Suprapubic skin (tissue), 4 donors: ENCODE measurements at regions not wholly inside any gene's neighbourhood (a gene's known extent, or its start where the extent isn't known, plus 50 kb on each side); places are given as distances from the start of the nearest gene placed in this dataset.

Source experiments
- DNase-seq, 2 donors: peaks; one replicate each; pipeline ENCODE4 v3.0.0-alpha.2; 2019; ENCODE audit warnings: low spot score in 2 of 2
- H3K27ac ChIP-seq: fragments of 200-600 bp; sonication (generic); one replicate; pipeline ENCODE4 v1.5.1; 2019
- H3K27me3 ChIP-seq: fragments of 200-600 bp; sonication (generic); one replicate; pipeline ENCODE4 v1.5.1; 2019
- H3K36me3 ChIP-seq: fragments of 200-600 bp; sonication (generic); one replicate; pipeline ENCODE4 v1.5.1; 2019
- H3K4me1 ChIP-seq: fragments of 200-600 bp; sonication (generic); one replicate; pipeline ENCODE4 v1.5.1; 2019
- H3K4me3 ChIP-seq: fragments of 200-600 bp; sonication (generic); one replicate; pipeline ENCODE4 v1.5.1; 2019; ENCODE audit warnings: mild to moderate bottlenecking
- H3K9me3 ChIP-seq: fragments of 200-600 bp; sonication (generic); one replicate; pipeline ENCODE4 v1.5.1; 2019
- EP300 ChIP-seq: sonication (generic); formaldehyde crosslinking; IDR thresholded peaks from one replicate; pipeline ENCODE4 v1.6.1; 2017; ENCODE audit warnings: antibody characterized with exemption
- POLR2A ChIP-seq, 2 donors: fragments of 450-650 bp; IDR thresholded peaks; one replicate each; pipeline ENCODE4 v1.6.1; 2017; ENCODE audit warnings: antibody characterized with exemption in 2 of 2, mild to moderate bottlenecking in 2 of 2, moderate library complexity in 2 of 2
- POLR2AphosphoS5 ChIP-seq, 3 donors: sonication (generic); formaldehyde crosslinking; IDR thresholded peaks; one replicate each; pipeline ENCODE4 v1.6.1; 2017; ENCODE audit warnings: antibody characterized with exemption in 3 of 3
- WGBS: methylation state at CpG from one replicate; pipeline ENCODE4 v1.1.5; 2018; 5-methylcytosine and 5-hydroxymethylcytosine counted together
- TF ChIP-seq, protein P1 (sequence below), 2 donors: fragments of 200-600 bp in 1 of 2; fragments of 450-650 bp in 1 of 2; sonication (generic) in 1 of 2; IDR thresholded peaks; one replicate each; pipeline ENCODE4 v1.5.1; 2016 to 2019; ENCODE audit warnings: antibody characterized with exemption in 2 of 2, mild to moderate bottlenecking in 1 of 2, moderate library complexity in 1 of 2

DNA sequence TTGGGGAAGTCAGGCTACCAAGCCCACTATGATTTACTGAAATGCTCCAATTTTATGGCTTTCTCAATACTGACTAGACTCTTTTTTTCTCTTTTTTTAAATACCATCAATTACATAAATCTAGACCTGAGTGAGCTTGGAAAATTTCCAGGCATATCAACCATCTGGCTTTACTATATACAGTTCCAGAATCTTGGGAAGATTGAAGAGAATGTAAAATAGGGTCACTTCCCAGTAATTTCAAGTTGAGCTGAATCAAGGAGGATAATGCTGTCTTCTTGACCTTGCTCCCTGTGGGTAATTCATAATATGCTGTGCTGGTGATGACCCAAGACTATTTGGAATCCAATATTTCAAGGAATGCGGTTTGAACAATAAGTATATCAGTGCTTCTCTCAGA is 108.1 kb downstream of the MAP3K21 start:
- Histone ChIP-seq H3K27me3 (no peaks in the 10 kb centered on the region), H3K4me1 (no peaks in the 10 kb centered on the region), H3K27ac (no peak overlapping the region), H3K4me3 (no peak overlapping the region), H3K36me3 (no peaks in the 10 kb centered on the region), H3K9me3 (no peaks in the 10 kb centered on the region)
- DNase-seq, result no peak
- TF ChIP-seq, protein P1, sequence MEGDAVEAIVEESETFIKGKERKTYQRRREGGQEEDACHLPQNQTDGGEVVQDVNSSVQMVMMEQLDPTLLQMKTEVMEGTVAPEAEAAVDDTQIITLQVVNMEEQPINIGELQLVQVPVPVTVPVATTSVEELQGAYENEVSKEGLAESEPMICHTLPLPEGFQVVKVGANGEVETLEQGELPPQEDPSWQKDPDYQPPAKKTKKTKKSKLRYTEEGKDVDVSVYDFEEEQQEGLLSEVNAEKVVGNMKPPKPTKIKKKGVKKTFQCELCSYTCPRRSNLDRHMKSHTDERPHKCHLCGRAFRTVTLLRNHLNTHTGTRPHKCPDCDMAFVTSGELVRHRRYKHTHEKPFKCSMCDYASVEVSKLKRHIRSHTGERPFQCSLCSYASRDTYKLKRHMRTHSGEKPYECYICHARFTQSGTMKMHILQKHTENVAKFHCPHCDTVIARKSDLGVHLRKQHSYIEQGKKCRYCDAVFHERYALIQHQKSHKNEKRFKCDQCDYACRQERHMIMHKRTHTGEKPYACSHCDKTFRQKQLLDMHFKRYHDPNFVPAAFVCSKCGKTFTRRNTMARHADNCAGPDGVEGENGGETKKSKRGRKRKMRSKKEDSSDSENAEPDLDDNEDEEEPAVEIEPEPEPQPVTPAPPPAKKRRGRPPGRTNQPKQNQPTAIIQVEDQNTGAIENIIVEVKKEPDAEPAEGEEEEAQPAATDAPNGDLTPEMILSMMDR (IDR thresholded peaks at IDR 0.05), result no peak
- TF ChIP-seq EP300 (no peak), POLR2A (IDR thresholded peaks at IDR 0.05) (no peak), POLR2AphosphoS5 (IDR thresholded peaks at IDR 0.05) (no peak)
- 76% methylated on average over 1 of the region's 1 CpG for WGBS

DNA sequence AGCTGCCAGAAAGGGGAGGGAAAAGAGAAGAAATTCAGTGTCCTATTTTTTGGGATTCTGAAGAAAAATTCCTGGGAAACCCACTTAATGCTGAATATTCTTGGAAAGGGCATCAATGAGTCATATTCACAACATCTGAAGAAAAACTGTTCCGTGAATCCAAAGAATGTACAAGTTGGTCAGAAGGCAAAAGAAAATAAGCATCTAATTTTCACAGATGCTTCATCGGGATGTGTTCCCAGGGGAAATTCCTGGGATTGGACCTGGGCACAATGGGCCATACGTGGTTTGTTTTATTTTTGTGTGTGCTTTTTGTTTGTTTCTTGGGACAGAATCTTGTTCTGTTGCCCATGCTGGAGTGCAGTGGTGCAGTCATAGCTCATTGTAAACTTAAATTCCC is 112.2 kb downstream of the MAP3K21 start:
- Histone ChIP-seq H3K27ac (no peak overlapping the region), H3K9me3 (no peaks in the 10 kb centered on the region), H3K4me1 (peaks cover 2% of the 10 kb centered on the region), H3K4me3 (no peak overlapping the region), H3K36me3 (no peaks in the 10 kb centered on the region), H3K27me3 (no peaks in the 10 kb centered on the region)
- WGBS, result 42% methylated on average over 3 of the region's 3 CpGs
- no peak for DNase-seq
- no peak for TF ChIP-seq POLR2AphosphoS5 (IDR thresholded peaks at IDR 0.05)
- TF ChIP-seq, protein P1 (IDR thresholded peaks at IDR 0.05), result no peak

DNA sequence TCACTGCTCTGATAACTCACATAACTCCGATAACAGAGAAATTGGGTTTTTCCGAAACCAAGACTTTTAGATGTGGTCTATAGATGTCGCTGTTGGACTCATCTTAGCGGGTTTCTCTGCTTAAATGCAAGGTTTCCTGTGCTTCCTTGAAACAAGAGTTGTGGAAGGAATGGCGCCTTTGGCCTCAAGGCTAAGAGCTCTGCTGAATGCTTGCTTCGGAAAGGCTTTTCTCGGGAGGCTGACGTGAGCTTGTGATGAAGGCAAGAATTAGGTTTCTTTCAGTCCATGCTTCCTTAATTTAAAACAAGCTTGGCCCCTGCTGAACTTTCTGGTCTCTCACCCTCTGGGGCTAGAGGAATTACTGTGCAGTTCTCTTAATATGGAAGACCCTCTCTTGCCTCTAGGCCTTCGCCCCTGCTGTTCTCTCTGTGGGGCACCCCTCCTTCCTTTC is 113.5 kb downstream of the MAP3K21 start:
- no peak overlapping the region for H3K4me3 ChIP-seq
- H3K27me3 ChIP-seq, result no peaks in the 10 kb centered on the region
- H3K27ac ChIP-seq, result no peak overlapping the region
- H3K4me1 ChIP-seq, result peaks cover 2% of the 10 kb centered on the region
- no peaks in the 10 kb centered on the region for H3K36me3 ChIP-seq
- 10% methylated on average over 9 of the region's 9 CpGs for WGBS
- TF ChIP-seq EP300 (no peak), POLR2A (IDR thresholded peaks at IDR 0.05) (no peak), POLR2AphosphoS5 (IDR thresholded peaks at IDR 0.05) (no peak)
- TF ChIP-seq, protein P1 (IDR thresholded peaks at IDR 0.05), result peak; percentile 24 to 42
- H3K9me3 ChIP-seq, result no peaks in the 10 kb centered on the region
- no peak for DNase-seq

DNA sequence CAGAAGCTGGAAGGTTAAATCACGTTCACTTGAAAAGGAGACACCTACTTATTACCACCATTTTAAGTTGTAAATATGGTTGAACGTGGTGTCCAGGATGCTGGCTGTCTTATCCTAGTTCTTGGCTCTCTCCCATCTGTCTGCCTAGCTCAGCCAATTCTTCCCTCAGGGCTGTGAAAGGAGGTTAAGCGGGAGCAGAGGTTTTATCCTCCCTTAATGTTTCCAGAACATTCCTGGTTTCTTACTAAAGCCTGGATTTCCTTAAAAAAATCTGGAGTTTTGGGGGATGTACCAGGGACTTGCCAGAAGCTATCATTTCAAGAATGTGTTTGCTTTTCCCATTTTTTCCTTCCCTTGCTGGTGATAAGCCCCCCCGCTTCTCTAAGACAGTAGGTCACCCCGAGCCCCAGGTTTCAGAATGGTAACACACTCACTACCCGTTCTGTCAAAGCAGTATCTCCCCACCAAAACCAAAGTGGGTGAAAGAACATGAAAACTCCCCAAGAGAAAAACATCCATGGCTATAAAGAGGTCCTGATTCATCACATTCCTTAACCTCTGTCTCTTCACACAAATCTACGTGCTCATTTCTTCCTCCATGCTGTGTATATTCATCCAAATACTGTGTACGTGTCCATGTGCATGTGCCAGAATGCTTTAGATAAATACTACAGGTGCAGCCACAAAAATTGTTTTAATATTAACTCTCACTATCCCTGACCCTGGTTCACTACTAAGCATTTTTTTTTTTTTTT is 114.7 kb downstream of the MAP3K21 start:
- Histone ChIP-seq H3K27ac (no peak overlapping the region), H3K9me3 (no peaks in the 10 kb centered on the region), H3K4me1 (peaks cover 2% of the 10 kb centered on the region), H3K4me3 (no peak overlapping the region), H3K27me3 (no peaks in the 10 kb centered on the region), H3K36me3 (no peaks in the 10 kb centered on the region)
- 60% methylated on average over 8 of the region's 8 CpGs for WGBS
- DNase-seq, result no peak
- TF ChIP-seq POLR2AphosphoS5 (IDR thresholded peaks at IDR 0.05), result no peak
- TF ChIP-seq POLR2A (IDR thresholded peaks at IDR 0.05), result no peak
- TF ChIP-seq, protein P1 (IDR thresholded peaks at IDR 0.05), result no peak
- TF ChIP-seq EP300, result no peak

DNA sequence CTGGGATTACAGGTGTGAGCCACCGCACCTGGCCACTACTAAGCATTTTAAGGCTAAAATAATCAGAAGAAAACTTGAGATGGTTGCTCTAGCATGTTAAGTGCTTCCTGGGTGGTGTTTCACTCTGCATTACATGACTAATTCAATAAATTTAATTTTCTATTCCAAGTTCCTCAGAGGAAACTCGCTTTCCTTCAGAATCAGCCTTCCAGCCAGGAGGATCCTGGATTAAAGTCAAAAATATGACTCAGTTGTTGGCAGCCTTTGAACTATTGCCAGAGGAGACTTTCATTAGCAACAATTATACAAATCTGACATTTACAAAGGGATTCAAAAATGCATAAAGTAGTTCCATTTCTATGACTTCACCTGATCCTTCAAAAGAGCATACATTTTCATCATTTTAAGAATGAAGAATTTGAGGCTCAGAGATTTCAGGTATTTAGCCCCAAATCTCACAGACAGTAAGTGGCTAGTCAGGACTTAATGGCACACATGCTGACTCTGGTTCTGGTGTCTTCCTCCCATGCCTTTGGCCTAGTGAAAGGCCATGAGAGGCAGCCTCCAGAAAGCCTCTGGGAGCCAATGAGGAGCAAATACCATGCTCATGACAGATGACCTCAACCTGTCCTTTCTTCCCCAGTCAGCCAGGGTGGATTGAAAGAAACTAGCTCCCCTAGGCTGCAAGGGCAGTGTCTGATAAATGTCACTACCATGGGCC is 115.7 kb downstream of the MAP3K21 start:
- TF ChIP-seq POLR2AphosphoS5 (IDR thresholded peaks at IDR 0.05) (no peak), EP300 (no peak), POLR2A (IDR thresholded peaks at IDR 0.05) (no peak)
- TF ChIP-seq, protein P1 (IDR thresholded peaks at IDR 0.05), result no peak
- 14% methylated on average over 2 of the region's 2 CpGs for WGBS

More for the DNA sequence above, 115.7 kb downstream of the MAP3K21 start:
- Histone ChIP-seq H3K27ac (no peak overlapping the region), H3K9me3 (no peaks in the 10 kb centered on the region), H3K4me1 (peaks cover 2% of the 10 kb centered on the region), H3K27me3 (no peaks in the 10 kb centered on the region), H3K36me3 (no peaks in the 10 kb centered on the region), H3K4me3 (no peak overlapping the region)
- DNase-seq, result no peak
